HG03439 (cell line): ENCODE measurements at regions not wholly inside any gene's neighbourhood (a gene's known extent, or its start where the extent isn't known, plus 50 kb on each side); places are given as distances from the start of the nearest gene placed in this dataset.
A peak's percentile ranks its signal among the peaks of the same experiment; 100 is the strongest.
"Not testable (repeated sequence)": the region's sequence is repeated elsewhere in the genome, so short reads cannot be mapped to it uniquely, and the experiment has no call there.

Source experiments
- ATAC-seq: cut with Tn5 transposase; IDR thresholded peaks from one replicate; pipeline ENCODE4 v1.9.1; 2021; ENCODE audit warnings: mild to moderate bottlenecking, moderate library complexity; ENCODE audit not compliant: unreplicated experiment

GRCh38 chr3:159748425-159748824 is 240.2 kb upstream of the IL12A start:
- ATAC-seq: no peak

- ATAC-seq: no peak
These were observed 239.2 kb upstream of the IL12A start for GRCh38 chr3:159749406-159749805.

- no peak for ATAC-seq
These were observed 237.5 kb upstream of the IL12A start for GRCh38 chr3:159751146-159751545.

GRCh38 chr3:159751752-159752151 is 236.9 kb upstream of the IL12A start:
- no peak for ATAC-seq

GRCh38 chr3:159756279-159757207 is 232.1 kb upstream of the IL12A start:
- not testable (repeated sequence) for ATAC-seq

- no peak for ATAC-seq
These were observed 231.1 kb upstream of the IL12A start for GRCh38 chr3:159757341-159758060.

- ATAC-seq: no peak
These were observed 228.6 kb upstream of the IL12A start for GRCh38 chr3:159760046-159760445.

GRCh38 chr3:159761369-159761768 is 227.3 kb upstream of the IL12A start:
- no peak for ATAC-seq

- ATAC-seq: no peak
These were observed 226.6 kb upstream of the IL12A start for GRCh38 chr3:159761848-159762635.

GRCh38 chr3:159763011-159763601 is 225.5 kb upstream of the IL12A start:
- peak; percentile 31 for ATAC-seq

GRCh38 chr3:159763602-159764489 is 224.8 kb upstream of the IL12A start:
- peak; percentile 73 for ATAC-seq

- ATAC-seq: no peak
These were observed 224.1 kb upstream of the IL12A start for GRCh38 chr3:159764490-159765029.

GRCh38 chr3:159765030-159765859 is 223.4 kb upstream of the IL12A start:
- no peak for ATAC-seq

- no peak for ATAC-seq
These were observed 222.8 kb upstream of the IL12A start for GRCh38 chr3:159765860-159766294.

- ATAC-seq: no peak
These were observed 222.0 kb upstream of the IL12A start for GRCh38 chr3:159766563-159767185.

GRCh38 chr3:159770998-159771397 is 217.6 kb upstream of the IL12A start:
- ATAC-seq: no peak

- no peak for ATAC-seq
These were observed 216.6 kb upstream of the IL12A start for GRCh38 chr3:159771865-159772611.
